GM18867 (cell line): ENCODE measurements at regions not wholly inside any gene's neighbourhood (a gene's known extent, or its start where the extent isn't known, plus 50 kb on each side); places are given as distances from the start of the nearest gene placed in this dataset.
"Not testable (repeated sequence)": the region's sequence is repeated elsewhere in the genome, so short reads cannot be mapped to it uniquely, and the experiment has no call there.

Experiments
- ATAC-seq: cut with Tn5 transposase; IDR thresholded peaks from one replicate; pipeline ENCODE4 v1.9.1; 2021; ENCODE audit warnings: mild to moderate bottlenecking, moderate library complexity; ENCODE audit not compliant: unreplicated experiment

GRCh38 chr6:168834801-168835200 lies 393.8 kb downstream of the SMOC2 start:
- ATAC-seq = no peak

GRCh38 chr6:168834042-168834587 lies 393.1 kb downstream of the SMOC2 start:
- ATAC-seq = no peak

GRCh38 chr6:168828800-168829199 lies 387.8 kb downstream of the SMOC2 start:
- no peak for ATAC-seq

- no peak for ATAC-seq
Measured at GRCh38 chr6:168828035-168828434, 387.1 kb downstream of the SMOC2 start.

- ATAC-seq = no peak
Measured at GRCh38 chr6:168827586-168827871, 386.5 kb downstream of the SMOC2 start.

- ATAC-seq = no peak
Measured at GRCh38 chr6:168826726-168827585, 386.0 kb downstream of the SMOC2 start.

- no peak for ATAC-seq
Measured at GRCh38 chr6:168826078-168826390, 385.1 kb downstream of the SMOC2 start.

GRCh38 chr6:168825226-168826077 lies 384.5 kb downstream of the SMOC2 start:
- no peak for ATAC-seq

- ATAC-seq = no peak
Measured at GRCh38 chr6:168823397-168824212, 382.6 kb downstream of the SMOC2 start.

- no peak for ATAC-seq
Measured at GRCh38 chr6:168822376-168822775, 381.4 kb downstream of the SMOC2 start.

- no peak for ATAC-seq
Measured at GRCh38 chr6:168819546-168819945, 378.6 kb downstream of the SMOC2 start.

- no peak for ATAC-seq
Measured at GRCh38 chr6:168817558-168818159, 376.7 kb downstream of the SMOC2 start.

GRCh38 chr6:168815229-168815628 lies 374.2 kb downstream of the SMOC2 start:
- no peak for ATAC-seq

GRCh38 chr6:168808232-168808631 lies 367.2 kb downstream of the SMOC2 start:
- ATAC-seq = no peak

- no peak for ATAC-seq
Measured at GRCh38 chr6:168804331-168804730, 363.3 kb downstream of the SMOC2 start.

GRCh38 chr6:168803874-168804273 lies 362.9 kb downstream of the SMOC2 start:
- ATAC-seq = no peak

- no peak for ATAC-seq
Measured at GRCh38 chr6:168799067-168799466, 358.1 kb downstream of the SMOC2 start.

- no peak for ATAC-seq
Measured at GRCh38 chr6:168796106-168796505, 355.1 kb downstream of the SMOC2 start.

GRCh38 chr6:168795611-168796010 lies 354.6 kb downstream of the SMOC2 start:
- ATAC-seq = not testable (repeated sequence)

- no peak for ATAC-seq
Measured at GRCh38 chr6:168794491-168794890, 353.5 kb downstream of the SMOC2 start.

- no peak for ATAC-seq
Measured at GRCh38 chr6:168793649-168794048, 352.7 kb downstream of the SMOC2 start.
